ENCODE measurements at regions not wholly inside any gene's neighbourhood (a gene's known extent, or its start where the extent isn't known, plus 50 kb on each side); places are given as distances from the start of the nearest gene placed in this dataset.

DNA sequence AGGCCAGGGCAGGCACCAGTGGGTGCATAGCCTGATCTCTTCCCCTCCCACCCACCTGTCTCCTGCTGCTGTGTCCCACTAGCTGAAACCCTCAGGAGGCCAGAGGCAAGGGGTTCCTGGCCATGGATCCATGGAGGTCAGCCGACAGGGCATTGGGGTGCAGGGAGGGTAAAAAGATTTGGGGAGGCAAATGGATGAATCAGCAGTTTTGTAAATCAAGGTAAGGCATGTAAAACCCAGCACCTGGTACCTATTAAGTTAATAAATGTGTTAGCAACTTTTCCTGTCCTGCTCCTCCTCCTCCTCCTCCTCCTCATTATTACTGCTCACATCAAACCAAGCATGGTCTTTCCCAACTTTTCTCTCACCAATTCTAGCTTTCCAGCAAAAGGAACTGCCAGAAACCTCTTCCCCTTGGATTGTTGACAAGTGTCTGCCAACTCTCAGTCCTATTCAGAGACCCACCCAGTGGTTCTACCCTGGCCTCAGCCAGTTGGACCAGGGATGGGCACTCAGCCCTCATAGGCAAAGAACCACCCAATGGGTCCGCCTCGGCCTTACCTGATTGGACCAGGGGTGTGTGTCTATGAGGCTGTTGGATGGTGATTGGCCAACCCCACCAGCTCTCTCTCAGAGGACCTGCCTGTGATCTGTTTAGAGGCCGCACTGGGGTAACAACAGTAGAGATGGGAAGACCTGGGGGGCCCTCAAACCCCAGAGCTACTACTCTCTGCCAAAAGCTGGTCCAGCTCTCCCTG, 155.7 kb upstream of the GSC start:
- TF ChIP-seq, protein P1, sequence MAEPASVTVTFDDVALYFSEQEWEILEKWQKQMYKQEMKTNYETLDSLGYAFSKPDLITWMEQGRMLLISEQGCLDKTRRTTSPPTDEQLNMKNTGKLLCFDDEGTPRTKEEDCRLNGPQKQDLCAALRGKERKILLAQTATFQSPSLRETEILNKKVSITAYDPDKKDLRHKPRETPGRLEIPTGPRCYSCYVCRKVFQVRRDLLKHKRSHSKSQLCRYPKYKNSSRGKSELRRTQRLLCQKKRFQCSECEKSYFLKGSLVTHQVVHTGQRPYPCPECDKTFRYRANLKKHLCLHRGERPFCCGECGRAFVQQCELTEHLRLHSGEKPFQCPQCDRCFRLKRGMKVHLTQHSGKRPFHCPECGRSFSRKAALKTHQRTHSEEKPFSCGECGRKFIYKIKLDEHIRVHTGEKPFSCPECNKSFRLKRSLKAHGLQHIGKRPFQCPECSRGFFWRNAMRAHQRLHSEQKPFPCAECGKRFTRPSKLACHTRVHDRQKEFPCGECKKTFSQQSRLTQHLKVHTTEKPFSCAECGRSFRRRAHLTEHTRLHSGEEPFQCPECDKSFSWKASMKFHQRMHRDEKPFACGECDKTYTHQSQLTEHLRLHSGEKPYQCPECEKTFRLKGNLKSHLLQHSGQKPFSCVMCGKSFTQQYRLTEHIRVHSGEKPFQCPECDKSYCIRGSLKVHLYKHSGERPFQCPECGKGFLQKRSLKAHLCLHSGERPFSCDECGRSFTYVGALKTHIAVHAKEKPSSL (CRISPR knock-in tag; conservative IDR thresholded peaks at IDR 0.05) = no peak
- TF ChIP-seq ZNF138 (CRISPR knock-in tag; conservative IDR thresholded peaks at IDR 0.05) = no peak
- TF ChIP-seq, protein P2, sequence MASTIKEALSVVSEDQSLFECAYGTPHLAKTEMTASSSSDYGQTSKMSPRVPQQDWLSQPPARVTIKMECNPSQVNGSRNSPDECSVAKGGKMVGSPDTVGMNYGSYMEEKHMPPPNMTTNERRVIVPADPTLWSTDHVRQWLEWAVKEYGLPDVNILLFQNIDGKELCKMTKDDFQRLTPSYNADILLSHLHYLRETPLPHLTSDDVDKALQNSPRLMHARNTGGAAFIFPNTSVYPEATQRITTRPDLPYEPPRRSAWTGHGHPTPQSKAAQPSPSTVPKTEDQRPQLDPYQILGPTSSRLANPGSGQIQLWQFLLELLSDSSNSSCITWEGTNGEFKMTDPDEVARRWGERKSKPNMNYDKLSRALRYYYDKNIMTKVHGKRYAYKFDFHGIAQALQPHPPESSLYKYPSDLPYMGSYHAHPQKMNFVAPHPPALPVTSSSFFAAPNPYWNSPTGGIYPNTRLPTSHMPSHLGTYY (CRISPR knock-in tag; IDR thresholded peaks at IDR 0.05) = no peak
- no peak for TF ChIP-seq ELF4 (CRISPR knock-in tag; IDR thresholded peaks at IDR 0.05; ENCODE audit: low read depth)
- no peak for TF ChIP-seq SOX15 (CRISPR knock-in tag; IDR thresholded peaks at IDR 0.05)
- TF ChIP-seq GABPB1 (CRISPR knock-in tag; IDR thresholded peaks at IDR 0.05) = no peak
- TF ChIP-seq, protein P3, sequence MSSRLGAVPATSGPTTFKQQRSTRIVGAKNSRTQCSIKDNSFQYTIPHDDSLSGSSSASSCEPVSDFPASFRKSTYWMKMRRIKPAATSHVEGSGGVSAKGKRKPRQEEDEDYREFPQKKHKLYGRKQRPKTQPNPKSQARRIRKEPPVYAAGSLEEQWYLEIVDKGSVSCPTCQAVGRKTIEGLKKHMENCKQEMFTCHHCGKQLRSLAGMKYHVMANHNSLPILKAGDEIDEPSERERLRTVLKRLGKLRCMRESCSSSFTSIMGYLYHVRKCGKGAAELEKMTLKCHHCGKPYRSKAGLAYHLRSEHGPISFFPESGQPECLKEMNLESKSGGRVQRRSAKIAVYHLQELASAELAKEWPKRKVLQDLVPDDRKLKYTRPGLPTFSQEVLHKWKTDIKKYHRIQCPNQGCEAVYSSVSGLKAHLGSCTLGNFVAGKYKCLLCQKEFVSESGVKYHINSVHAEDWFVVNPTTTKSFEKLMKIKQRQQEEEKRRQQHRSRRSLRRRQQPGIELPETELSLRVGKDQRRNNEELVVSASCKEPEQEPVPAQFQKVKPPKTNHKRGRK (CRISPR knock-in tag; IDR thresholded peaks at IDR 0.05; ENCODE audit: borderline replicate concordance) = no peak
- TF ChIP-seq, protein P4, sequence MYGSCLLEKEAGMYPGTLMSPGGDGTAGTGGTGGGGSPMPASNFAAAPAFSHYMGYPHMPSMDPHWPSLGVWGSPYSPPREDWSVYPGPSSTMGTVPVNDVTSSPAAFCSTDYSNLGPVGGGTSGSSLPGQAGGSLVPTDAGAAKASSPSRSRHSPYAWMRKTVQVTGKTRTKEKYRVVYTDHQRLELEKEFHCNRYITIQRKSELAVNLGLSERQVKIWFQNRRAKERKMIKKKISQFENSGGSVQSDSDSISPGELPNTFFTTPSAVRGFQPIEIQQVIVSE (CRISPR knock-in tag; IDR thresholded peaks at IDR 0.05; ENCODE audit: borderline replicate concordance) = no peak
- TF ChIP-seq ZNF317 (CRISPR knock-in tag; IDR thresholded peaks at IDR 0.05; ENCODE audit: borderline replicate concordance, low read depth) = no peak
- no peak for TF ChIP-seq ZNF423 (CRISPR knock-in tag; IDR thresholded peaks at IDR 0.05)
- no peak for TF ChIP-seq CREB1 (CRISPR knock-in tag; IDR thresholded peaks at IDR 0.05)
- no peak for TF ChIP-seq ZNF532 (CRISPR knock-in tag; IDR thresholded peaks at IDR 0.05; ENCODE audit: borderline replicate concordance)
- TF ChIP-seq USF2 (CRISPR knock-in tag; IDR thresholded peaks at IDR 0.05) = no peak
- TF ChIP-seq, protein P5, sequence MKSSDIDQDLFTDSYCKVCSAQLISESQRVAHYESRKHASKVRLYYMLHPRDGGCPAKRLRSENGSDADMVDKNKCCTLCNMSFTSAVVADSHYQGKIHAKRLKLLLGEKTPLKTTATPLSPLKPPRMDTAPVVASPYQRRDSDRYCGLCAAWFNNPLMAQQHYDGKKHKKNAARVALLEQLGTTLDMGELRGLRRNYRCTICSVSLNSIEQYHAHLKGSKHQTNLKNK (CRISPR knock-in tag; IDR thresholded peaks at IDR 0.05) = no peak
- TF ChIP-seq TP53 (CRISPR knock-in tag; IDR thresholded peaks at IDR 0.05) = no peak
- TF ChIP-seq SP1 (CRISPR knock-in tag; conservative IDR thresholded peaks at IDR 0.05) = no peak
- TF ChIP-seq, protein P6, sequence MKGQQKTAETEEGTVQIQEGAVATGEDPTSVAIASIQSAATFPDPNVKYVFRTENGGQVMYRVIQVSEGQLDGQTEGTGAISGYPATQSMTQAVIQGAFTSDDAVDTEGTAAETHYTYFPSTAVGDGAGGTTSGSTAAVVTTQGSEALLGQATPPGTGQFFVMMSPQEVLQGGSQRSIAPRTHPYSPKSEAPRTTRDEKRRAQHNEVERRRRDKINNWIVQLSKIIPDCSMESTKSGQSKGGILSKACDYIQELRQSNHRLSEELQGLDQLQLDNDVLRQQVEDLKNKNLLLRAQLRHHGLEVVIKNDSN (CRISPR knock-in tag; IDR thresholded peaks at IDR 0.05) = no peak
- no peak for TF ChIP-seq SMAD4 (CRISPR knock-in tag; IDR thresholded peaks at IDR 0.05)
- TF ChIP-seq ZNF396 (CRISPR knock-in tag; IDR thresholded peaks at IDR 0.05; ENCODE audit: borderline replicate concordance) = no peak
- TF ChIP-seq PREB (CRISPR knock-in tag; IDR thresholded peaks at IDR 0.05; ENCODE audit: borderline replicate concordance) = no peak
- ATAC-seq = no peak
- Mint-ChIP-seq H3K4me1 (no peaks in the 10 kb centered on the region), H3K9me3 (peaks cover 10% of the 10 kb centered on the region), H3K36me3 (no peaks in the 10 kb centered on the region), H3K27ac (no peak overlapping the region), H3K27me3 (ENCODE audit: low read depth) (no peaks in the 10 kb centered on the region; the same call in 1 of the 2 replicates), H3K4me3 (no peak overlapping the region)
- DNase-seq (ENCODE audit: low spot score) = no peak
- ChIA-PET CTCF (no interaction called here), POLR2A (no interaction called here)

Measured in WTC11 (cell line).